ENCODE measurements at regions not wholly inside any gene's neighbourhood (a gene's known extent, or its start where the extent isn't known, plus 50 kb on each side); places are given as distances from the start of the nearest gene placed in this dataset.
"Not testable (repeated sequence)": the region's sequence is repeated elsewhere in the genome, so short reads cannot be mapped to it uniquely, and the experiment has no call there.

GRCh38 chr4:3948210-3948609 lies 182.0 kb downstream of the ADRA2C start:
- not testable (repeated sequence) for H3K9me3 ChIP-seq (ENCODE audit: insufficient read depth, low read depth, low read length); FAIRE-seq; H3K36me3 Mint-ChIP-seq (ENCODE audit: low read depth, unreplicated experiment); H3K9ac ChIP-seq (ENCODE audit: low read length); H3K27me3 ChIP-seq (ENCODE audit: insufficient read depth, low read length); H3K36me3 ChIP-seq (ENCODE audit: insufficient read depth, low read length); H3K27me3 Mint-ChIP-seq (ENCODE audit: low read depth, unreplicated experiment); H3K9me3 Mint-ChIP-seq (ENCODE audit: unreplicated experiment); H3K4me3 ChIP-seq (ENCODE audit: insufficient read depth, low read depth, low read length); H4K20me1 ChIP-seq (ENCODE audit: insufficient read depth, low read length); H3K79me2 ChIP-seq (ENCODE audit: insufficient read depth, low read length); H3K4me1 ChIP-seq (ENCODE audit: insufficient read depth, low read length); H3K4me3 Mint-ChIP-seq (ENCODE audit: unreplicated experiment); H2AFZ ChIP-seq (ENCODE audit: low read depth, low read length); H3K27ac Mint-ChIP-seq (ENCODE audit: unreplicated experiment); H3K27ac ChIP-seq (ENCODE audit: low read depth, low read length); H3K4me2 ChIP-seq (ENCODE audit: low read length); H3K4me1 Mint-ChIP-seq (ENCODE audit: low read depth, unreplicated experiment)
- DNase-seq (ENCODE audit: low read depth), result peak; percentile 5

- not testable (repeated sequence) for H3K4me1 Mint-ChIP-seq (ENCODE audit: low read depth, unreplicated experiment); H3K4me3 ChIP-seq (ENCODE audit: insufficient read depth, low read depth, low read length); H3K9me3 Mint-ChIP-seq (ENCODE audit: unreplicated experiment); H3K4me3 Mint-ChIP-seq (ENCODE audit: unreplicated experiment); H3K27ac Mint-ChIP-seq (ENCODE audit: unreplicated experiment); H2AFZ ChIP-seq (ENCODE audit: low read depth, low read length); H3K36me3 ChIP-seq (ENCODE audit: insufficient read depth, low read length); H3K36me3 Mint-ChIP-seq (ENCODE audit: low read depth, unreplicated experiment); FAIRE-seq; H4K20me1 ChIP-seq (ENCODE audit: insufficient read depth, low read length); H3K4me1 ChIP-seq (ENCODE audit: insufficient read depth, low read length); H3K4me2 ChIP-seq (ENCODE audit: low read length); H3K9ac ChIP-seq (ENCODE audit: low read length); H3K79me2 ChIP-seq (ENCODE audit: insufficient read depth, low read length); H3K9me3 ChIP-seq (ENCODE audit: insufficient read depth, low read depth, low read length); H3K27me3 ChIP-seq (ENCODE audit: insufficient read depth, low read length); H3K27me3 Mint-ChIP-seq (ENCODE audit: low read depth, unreplicated experiment); H3K27ac ChIP-seq (ENCODE audit: low read depth, low read length)
- peak; percentile 8 for DNase-seq (ENCODE audit: low read depth)
- TF ChIP-seq CTCF (IDR thresholded peaks at IDR 0.05; ENCODE audit: insufficient read depth, low read depth, low read length), result peak; percentile 20
Observed at GRCh38 chr4:3949916-3950315, 183.7 kb downstream of the ADRA2C start.

GRCh38 chr4:3952443-3953139 lies 186.4 kb downstream of the ADRA2C start:
- H3K4me1 Mint-ChIP-seq (ENCODE audit: low read depth, unreplicated experiment); H3K4me3 ChIP-seq (ENCODE audit: insufficient read depth, low read depth, low read length); H3K9me3 ChIP-seq (ENCODE audit: insufficient read depth, low read depth, low read length); H2AFZ ChIP-seq (ENCODE audit: low read depth, low read length); H3K79me2 ChIP-seq (ENCODE audit: insufficient read depth, low read length); H3K9me3 Mint-ChIP-seq (ENCODE audit: unreplicated experiment); H3K4me3 Mint-ChIP-seq (ENCODE audit: unreplicated experiment); H3K27ac Mint-ChIP-seq (ENCODE audit: unreplicated experiment); H3K27me3 ChIP-seq (ENCODE audit: insufficient read depth, low read length); H3K9ac ChIP-seq (ENCODE audit: low read length); FAIRE-seq; H3K27me3 Mint-ChIP-seq (ENCODE audit: low read depth, unreplicated experiment); DNase-seq (ENCODE audit: low read depth); H3K4me1 ChIP-seq (ENCODE audit: insufficient read depth, low read length); H3K27ac ChIP-seq (ENCODE audit: low read depth, low read length); H4K20me1 ChIP-seq (ENCODE audit: insufficient read depth, low read length); H3K36me3 Mint-ChIP-seq (ENCODE audit: low read depth, unreplicated experiment); H3K36me3 ChIP-seq (ENCODE audit: insufficient read depth, low read length); H3K4me2 ChIP-seq (ENCODE audit: low read length): not testable (repeated sequence)

- H3K36me3 Mint-ChIP-seq (ENCODE audit: low read depth, unreplicated experiment), result not testable (repeated sequence)
Observed at GRCh38 chr4:3953140-3953489, 186.9 kb downstream of the ADRA2C start.

GRCh38 chr4:3954540-3955320 lies 188.5 kb downstream of the ADRA2C start:
- H3K9me3 Mint-ChIP-seq (ENCODE audit: unreplicated experiment), result not testable (repeated sequence)
- DNase-seq (ENCODE audit: low read depth), result peak; percentile 95

More at GRCh38 chr4:3953140-3953489, 186.9 kb downstream of the ADRA2C start:
- not testable (repeated sequence) for H3K4me1 Mint-ChIP-seq (ENCODE audit: low read depth, unreplicated experiment); H3K4me1 ChIP-seq (ENCODE audit: insufficient read depth, low read length); H3K9me3 Mint-ChIP-seq (ENCODE audit: unreplicated experiment); H4K20me1 ChIP-seq (ENCODE audit: insufficient read depth, low read length); H3K36me3 ChIP-seq (ENCODE audit: insufficient read depth, low read length); H3K27me3 Mint-ChIP-seq (ENCODE audit: low read depth, unreplicated experiment); H3K27me3 ChIP-seq (ENCODE audit: insufficient read depth, low read length); H3K4me3 Mint-ChIP-seq (ENCODE audit: unreplicated experiment); H3K4me3 ChIP-seq (ENCODE audit: insufficient read depth, low read depth, low read length); H2AFZ ChIP-seq (ENCODE audit: low read depth, low read length); H3K9me3 ChIP-seq (ENCODE audit: insufficient read depth, low read depth, low read length); H3K4me2 ChIP-seq (ENCODE audit: low read length); H3K27ac Mint-ChIP-seq (ENCODE audit: unreplicated experiment); H3K27ac ChIP-seq (ENCODE audit: low read depth, low read length); H3K79me2 ChIP-seq (ENCODE audit: insufficient read depth, low read length); FAIRE-seq; H3K9ac ChIP-seq (ENCODE audit: low read length)
- DNase-seq (ENCODE audit: low read depth), result peak; percentile 14

More at GRCh38 chr4:3954540-3955320, 188.5 kb downstream of the ADRA2C start:
- not testable (repeated sequence) for H3K36me3 Mint-ChIP-seq (ENCODE audit: low read depth, unreplicated experiment); H3K4me1 ChIP-seq (ENCODE audit: insufficient read depth, low read length); H3K27me3 ChIP-seq (ENCODE audit: insufficient read depth, low read length); H3K36me3 ChIP-seq (ENCODE audit: insufficient read depth, low read length); H3K27me3 Mint-ChIP-seq (ENCODE audit: low read depth, unreplicated experiment); FAIRE-seq; H3K4me1 Mint-ChIP-seq (ENCODE audit: low read depth, unreplicated experiment); H3K9me3 ChIP-seq (ENCODE audit: insufficient read depth, low read depth, low read length); H4K20me1 ChIP-seq (ENCODE audit: insufficient read depth, low read length); H3K79me2 ChIP-seq (ENCODE audit: insufficient read depth, low read length)
- Mint-ChIP-seq H3K27ac (ENCODE audit: unreplicated experiment) (peak overlapping the region; percentile 97), H3K4me3 (ENCODE audit: unreplicated experiment) (peak overlapping the region; percentile 96)
- Histone ChIP-seq H3K4me3 (ENCODE audit: insufficient read depth, low read depth, low read length) (peak overlapping the region; percentile 69), H3K4me2 (ENCODE audit: low read length) (peak overlapping the region; percentile 93), H2AFZ (ENCODE audit: low read depth, low read length) (peak overlapping the region; percentile 79), H3K9ac (ENCODE audit: low read length) (peak overlapping the region; percentile 94), H3K27ac (ENCODE audit: low read depth, low read length) (peak overlapping the region; percentile 95)
